Keratinocyte (primary cell): ENCODE measurements at regions not wholly inside any gene's neighbourhood (a gene's known extent, or its start where the extent isn't known, plus 50 kb on each side); places are given as distances from the start of the nearest gene placed in this dataset.

ENCODE experiments used
- EZH2 ChIP-seq: IDR thresholded peaks from one replicate; pipeline ENCODE4 v1.6.1; 2012; ENCODE audit warnings: inconsistent platforms, mild to moderate bottlenecking, low read length, moderate library complexity
- TF ChIP-seq, protein P1 (sequence below), 3 experiments: IDR thresholded peaks in 1 of 3; conservative IDR thresholded peaks in 1 of 3; optimal IDR thresholded peaks in 1 of 3; 2 replicates in 2 of 3; 3 replicates in 1 of 3; pipeline versions ENCODE3 to v1.5.1; 2011; ENCODE audit warnings: low read length in 3 of 3, mild to moderate bottlenecking in 3 of 3, moderate library complexity in 2 of 3, control low read depth in 1 of 3, inconsistent platforms in 1 of 3; ENCODE audit not compliant: insufficient read depth in 2 of 3; ENCODE audit errors: extremely low read depth in 1 of 3

DNA sequence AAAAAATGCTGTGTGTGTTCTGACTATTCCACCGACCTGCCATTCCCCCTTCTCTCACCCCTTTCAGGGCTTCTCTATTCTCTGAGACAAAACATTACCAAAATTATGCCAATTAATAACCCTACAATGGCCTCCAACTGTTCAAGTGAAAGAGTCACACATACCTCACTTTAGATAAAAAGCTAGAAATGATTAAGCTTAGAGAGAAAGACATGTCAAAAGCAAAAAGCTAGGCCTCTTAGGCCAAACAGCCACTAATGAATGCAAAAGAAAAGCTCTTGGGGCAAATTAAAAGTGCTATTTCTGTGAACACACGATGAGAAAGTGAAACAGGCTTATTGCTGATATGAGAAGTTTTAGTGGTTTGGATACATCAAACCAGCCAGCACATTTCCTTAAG is 279.6 kb upstream of the GRAMD2B start:
- TF ChIP-seq, protein P1, sequence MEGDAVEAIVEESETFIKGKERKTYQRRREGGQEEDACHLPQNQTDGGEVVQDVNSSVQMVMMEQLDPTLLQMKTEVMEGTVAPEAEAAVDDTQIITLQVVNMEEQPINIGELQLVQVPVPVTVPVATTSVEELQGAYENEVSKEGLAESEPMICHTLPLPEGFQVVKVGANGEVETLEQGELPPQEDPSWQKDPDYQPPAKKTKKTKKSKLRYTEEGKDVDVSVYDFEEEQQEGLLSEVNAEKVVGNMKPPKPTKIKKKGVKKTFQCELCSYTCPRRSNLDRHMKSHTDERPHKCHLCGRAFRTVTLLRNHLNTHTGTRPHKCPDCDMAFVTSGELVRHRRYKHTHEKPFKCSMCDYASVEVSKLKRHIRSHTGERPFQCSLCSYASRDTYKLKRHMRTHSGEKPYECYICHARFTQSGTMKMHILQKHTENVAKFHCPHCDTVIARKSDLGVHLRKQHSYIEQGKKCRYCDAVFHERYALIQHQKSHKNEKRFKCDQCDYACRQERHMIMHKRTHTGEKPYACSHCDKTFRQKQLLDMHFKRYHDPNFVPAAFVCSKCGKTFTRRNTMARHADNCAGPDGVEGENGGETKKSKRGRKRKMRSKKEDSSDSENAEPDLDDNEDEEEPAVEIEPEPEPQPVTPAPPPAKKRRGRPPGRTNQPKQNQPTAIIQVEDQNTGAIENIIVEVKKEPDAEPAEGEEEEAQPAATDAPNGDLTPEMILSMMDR (optimal IDR thresholded peaks at IDR 0.05 in 1 of 3, IDR thresholded peaks at IDR 0.05 in 1 of 3, conservative IDR thresholded peaks at IDR 0.05 in 1 of 3; ENCODE audit: extremely low read depth in 1 of 3, insufficient read depth in 2 of 3, low read length in 3 of 3): no peak
- TF ChIP-seq EZH2: no peak
